SK-N-SH treated with all-trans-retinoic acid at 6 μM for 48 hours (cell line): ENCODE measurements at regions not wholly inside any gene's neighbourhood (a gene's known extent, or its start where the extent isn't known, plus 50 kb on each side); places are given as distances from the start of the nearest gene placed in this dataset.

Experiments used
- ATAC-seq: fragments of 200-7000 bp; cut with Tn5 transposase; 3 replicates; pipeline ENCODE4 v1.9.1; 2020; ENCODE audit warnings: mild to moderate bottlenecking, moderate library complexity
- ARNTL ChIP-seq: fragments of 450-650 bp; formaldehyde crosslinking; IDR thresholded peaks from 2 replicates; pipeline ENCODE4 v1.5.0; 2020; ENCODE audit warnings: low read depth, mild to moderate bottlenecking, moderate library complexity, borderline replicate concordance
- BACH2 ChIP-seq: fragments of 250-450 bp; sonication (Bioruptor Pico); IDR thresholded peaks from 2 replicates; pipeline ENCODE4 v1.9.0; 2021; ENCODE audit warnings: mild to moderate bottlenecking, borderline replicate concordance
- CREB5 ChIP-seq: fragments of 250-450 bp; sonication (Bioruptor Pico); IDR thresholded peaks from 2 replicates; pipeline ENCODE4 v1.5.1; 2020; ENCODE audit warnings: low read depth, mild to moderate bottlenecking, moderate library complexity
- CSDC2 ChIP-seq: fragments of 250-450 bp; sonication (Bioruptor Pico); IDR thresholded peaks from 2 replicates; pipeline ENCODE4 v1.5.0; 2020; ENCODE audit warnings: mild to moderate bottlenecking, moderate library complexity
- ESRRG ChIP-seq: fragments of 250-450 bp; sonication (Bioruptor Pico); IDR thresholded peaks from 2 replicates; pipeline ENCODE4 v1.6.1; 2021; ENCODE audit warnings: mild to moderate bottlenecking
- ISL1 ChIP-seq: fragments of 250-450 bp; sonication (Bioruptor Pico); IDR thresholded peaks from 2 replicates; pipeline ENCODE4 v2.1.2; 2022; ENCODE audit warnings: mild to moderate bottlenecking, moderate library complexity
- OSR1 ChIP-seq: fragments of 250-450 bp; sonication (Bioruptor Pico); IDR thresholded peaks from 2 replicates; pipeline ENCODE4 v1.8.0; 2022; ENCODE audit warnings: moderate library complexity, mild to moderate bottlenecking, inconsistent platforms
- PATZ1 ChIP-seq: fragments of 250-450 bp; sonication (Bioruptor Pico); IDR thresholded peaks from 2 replicates; pipeline ENCODE4 v1.8.0; 2020; ENCODE audit warnings: mild to moderate bottlenecking, moderate library complexity, borderline replicate concordance
- POU6F1 ChIP-seq: fragments of 250-450 bp; sonication (Bioruptor Pico); IDR thresholded peaks from 2 replicates; pipeline ENCODE4 v1.8.0; 2021; ENCODE audit warnings: low read depth, mild to moderate bottlenecking, moderate library complexity, borderline replicate concordance
- PPARA ChIP-seq: fragments of 250-450 bp; sonication (Bioruptor Pico); IDR thresholded peaks from 2 replicates; pipeline ENCODE4 v1.5.0; 2020; ENCODE audit warnings: mild to moderate bottlenecking, borderline replicate concordance
- RARB ChIP-seq: fragments of 250-450 bp; sonication (Bioruptor Pico); IDR thresholded peaks from 2 replicates; pipeline ENCODE4 v1.8.0; 2021; ENCODE audit warnings: mild to moderate bottlenecking, moderate library complexity
- SNAI2 ChIP-seq: fragments of 250-450 bp; sonication (Bioruptor Pico); IDR thresholded peaks from 2 replicates; pipeline ENCODE4 v1.5.0; 2020; ENCODE audit warnings: mild to moderate bottlenecking, moderate library complexity
- TCF4 ChIP-seq: fragments of 250-450 bp; sonication (Bioruptor Pico); IDR thresholded peaks from 2 replicates; pipeline ENCODE4 v1.8.0; 2021; ENCODE audit warnings: mild to moderate bottlenecking, moderate library complexity, borderline replicate concordance
- TOX ChIP-seq: fragments of 250-450 bp; sonication (Bioruptor Pico); IDR thresholded peaks from 2 replicates; pipeline ENCODE4 v1.8.0; 2021; ENCODE audit warnings: mild to moderate bottlenecking, moderate library complexity, borderline replicate concordance
- TSHZ2 ChIP-seq: fragments of 250-450 bp; sonication (Bioruptor Pico); IDR thresholded peaks from 2 replicates; pipeline ENCODE4 v1.5.0; 2020; ENCODE audit warnings: mild to moderate bottlenecking, moderate library complexity
- ZC3H10 ChIP-seq: fragments of 250-450 bp; sonication (Bioruptor Pico); IDR thresholded peaks from 2 replicates; pipeline ENCODE4 v1.5.1; 2021; ENCODE audit warnings: mild to moderate bottlenecking, moderate library complexity
- ZFP3 ChIP-seq: fragments of 250-450 bp; sonication (Bioruptor Pico); IDR thresholded peaks from 2 replicates; pipeline ENCODE4 v1.5.0; 2020; ENCODE audit warnings: mild to moderate bottlenecking, moderate library complexity
- ZFP30 ChIP-seq: fragments of 450-650 bp; formaldehyde crosslinking; IDR thresholded peaks from 2 replicates; pipeline ENCODE4 v1.5.0; 2022; ENCODE audit warnings: mild to moderate bottlenecking, moderate library complexity
- ZNF565 ChIP-seq: fragments of 450-650 bp; formaldehyde crosslinking; conservative IDR thresholded peaks from 2 replicates; pipeline ENCODE4 v1.5.0; 2020; ENCODE audit warnings: low read depth, mild to moderate bottlenecking, moderate library complexity
- ZNF70 ChIP-seq: fragments of 450-650 bp; formaldehyde crosslinking; IDR thresholded peaks from 2 replicates; pipeline ENCODE4 v1.5.0; 2020; ENCODE audit warnings: mild to moderate bottlenecking, moderate library complexity
- ZNF8 ChIP-seq: fragments of 450-650 bp; formaldehyde crosslinking; IDR thresholded peaks from 2 replicates; pipeline ENCODE4 v1.5.0; 2020; ENCODE audit warnings: mild to moderate bottlenecking, moderate library complexity

- TF ChIP-seq PATZ1 (CRISPR knock-in tag) (no peak), OSR1 (CRISPR knock-in tag) (no peak), ISL1 (no peak), ZC3H10 (no peak), ZFP3 (CRISPR knock-in tag) (no peak), ZNF8 (CRISPR knock-in tag) (no peak), ZNF70 (no peak), ZNF565 (CRISPR knock-in tag) (no peak)
Measured at GRCh38 chr2:220209093-220209492, 581.7 kb downstream of the SLC4A3 start (continued).

GRCh38 chr2:220209751-220210150, 582.3 kb downstream of the SLC4A3 start:
- TF ChIP-seq TCF4 (no peak), TOX (CRISPR knock-in tag) (no peak), ZNF8 (CRISPR knock-in tag) (no peak), OSR1 (CRISPR knock-in tag) (no peak), ZNF565 (CRISPR knock-in tag) (no peak), PATZ1 (CRISPR knock-in tag) (no peak), ARNTL (CRISPR knock-in tag) (no peak), ISL1 (no peak), TSHZ2 (CRISPR knock-in tag) (no peak), ZNF70 (no peak), ESRRG (CRISPR knock-in tag) (no peak)

GRCh38 chr2:220212296-220213080, 585.1 kb downstream of the SLC4A3 start:
- ATAC-seq: no peak
- TF ChIP-seq TCF4: no peak
- no peak for TF ChIP-seq ZNF8 (CRISPR knock-in tag)
- TF ChIP-seq RARB: no peak
- TF ChIP-seq CREB5 (CRISPR knock-in tag): no peak
- TF ChIP-seq CSDC2 (CRISPR knock-in tag): no peak
- TF ChIP-seq BACH2 (CRISPR knock-in tag): no peak
- TF ChIP-seq ARNTL (CRISPR knock-in tag): no peak
- no peak for TF ChIP-seq ZC3H10

More at GRCh38 chr2:220209751-220210150, 582.3 kb downstream of the SLC4A3 start:
- peak; percentile 70 for ATAC-seq

GRCh38 chr2:220215785-220216184, 588.4 kb downstream of the SLC4A3 start:
- ATAC-seq: no peak
- TF ChIP-seq ARNTL (CRISPR knock-in tag): no peak
- no peak for TF ChIP-seq ZNF70
- no peak for TF ChIP-seq ZNF8 (CRISPR knock-in tag)

- TF ChIP-seq SNAI2 (CRISPR knock-in tag) (no peak), ZNF8 (CRISPR knock-in tag) (no peak), ZFP3 (CRISPR knock-in tag) (no peak), CREB5 (CRISPR knock-in tag) (no peak), POU6F1 (no peak), PPARA (CRISPR knock-in tag) (no peak), ZNF70 (no peak), ZFP30 (CRISPR knock-in tag) (no peak), ZNF565 (CRISPR knock-in tag) (no peak), ESRRG (CRISPR knock-in tag) (no peak)
- no peak for ATAC-seq
Measured at GRCh38 chr2:220219371-220219770, 591.9 kb downstream of the SLC4A3 start.
